SK-N-SH (cell line): ENCODE measurements at regions not wholly inside any gene's neighbourhood (a gene's known extent, or its start where the extent isn't known, plus 50 kb on each side); places are given as distances from the start of the nearest gene placed in this dataset.

ENCODE experiments used
- CTCF ChIA-PET: fragments of 300-600, 350-600 bp; formaldehyde crosslinking; extraction: SDS; loops from one replicate; lab custom pipeline; 2021; lab: Yijun Ruan, JAX
- POLR2A ChIA-PET: fragments of 350-600 bp; sonication (Branson Sonifier 250); formaldehyde crosslinking; extraction: SDS; loops from one replicate; lab custom pipeline; 2020; ENCODE audit warnings: antibody characterized with exemption, inconsistent platforms; lab: Yijun Ruan, JAX
- DNase-seq: peaks from one replicate; pipeline ENCODE4 v3.0.0; 2012
- H2AFZ ChIP-seq: fragments of 200-600 bp; sonication (generic); 2 replicates; pipeline ENCODE4 v1.8.1; 2016; ENCODE audit warnings: antibody characterized with exemption, mild to moderate bottlenecking, low read depth
- H3F3A ChIP-seq: fragments of 200-600 bp; sonication (generic); replicated peaks from 2 replicates; pipeline ENCODE3; 2016; ENCODE audit warnings: antibody characterized with exemption, mild to moderate bottlenecking; ENCODE audit not compliant: insufficient read depth
- H3K27ac ChIP-seq, 2 experiments: fragments of 200-500 bp in 1 of 2; fragments of 200-600 bp in 1 of 2; sonication (Bioruptor generic) in 1 of 2; sonication (generic), shearing (Covaris generic) in 1 of 2; 2 replicates each; pipeline versions ENCODE4 v1.5.1 to v1.6.1; 2014 to 2016; ENCODE audit warnings: low read depth in 2 of 2, inconsistent platforms in 1 of 2, low read length in 1 of 2, mild to moderate bottlenecking in 1 of 2, mixed read lengths in 1 of 2
- H3K27me3 ChIP-seq: fragments of 200-600 bp; sonication (generic), shearing (Covaris generic); 2 replicates; pipeline ENCODE4 v1.6.1; 2016; ENCODE audit warnings: mixed run types; ENCODE audit not compliant: insufficient read depth
- H3K36me3 ChIP-seq, 2 experiments: fragments of 200-500 bp in 1 of 2; fragments of 200-600 bp in 1 of 2; sonication (Bioruptor generic) in 1 of 2; sonication (generic) in 1 of 2; replicated peaks in 1 of 2; 2 replicates each; pipeline versions ENCODE3 to v1.5.1; 2014 to 2016; ENCODE audit warnings: low read length in 1 of 2, mild to moderate bottlenecking in 1 of 2; ENCODE audit not compliant: insufficient read depth in 2 of 2, control insufficient read depth in 1 of 2
- H3K4me1 ChIP-seq, 2 experiments: fragments of 200-500 bp in 1 of 2; fragments of 200-600 bp in 1 of 2; sonication (Bioruptor generic) in 1 of 2; sonication (generic), shearing (Covaris generic) in 1 of 2; 2 replicates each; pipeline versions ENCODE4 v1.5.1 to v1.6.1; 2014 to 2016; ENCODE audit warnings: low read depth in 1 of 2, low read length in 1 of 2, mixed run types in 1 of 2; ENCODE audit not compliant: insufficient read depth in 2 of 2, control insufficient read depth in 1 of 2
- H3K4me2 ChIP-seq: fragments of 200-600 bp; sonication (generic), shearing (Covaris generic); 2 replicates; pipeline ENCODE4 v1.6.1; 2017; ENCODE audit warnings: mixed run types
- H3K4me3 ChIP-seq, 2 experiments: fragments of 200-500 bp in 1 of 2; fragments of 200-600 bp in 1 of 2; sonication (Bioruptor generic) in 1 of 2; sonication (generic), shearing (Covaris generic) in 1 of 2; 2 replicates each; pipeline versions ENCODE4 v1.5.1 to v1.8.1; 2014 to 2016; ENCODE audit warnings: low read depth in 2 of 2, inconsistent platforms in 1 of 2, low read length in 1 of 2, mild to moderate bottlenecking in 1 of 2, mixed read lengths in 1 of 2, moderate library complexity in 1 of 2
- H3K79me2 ChIP-seq: fragments of 200-600 bp; sonication (generic); 2 replicates; pipeline ENCODE4 v1.8.1; 2017; ENCODE audit warnings: mild to moderate bottlenecking; ENCODE audit not compliant: insufficient read depth
- H3K9ac ChIP-seq: fragments of 200-600 bp; sonication (generic); 2 replicates; pipeline ENCODE4 v1.6.1; 2017; ENCODE audit warnings: mixed run types
- H3K9me2 ChIP-seq: fragments of 200-600 bp; sonication (generic); 2 replicates; pipeline ENCODE4 v1.6.1; 2017; ENCODE audit warnings: mixed run types
- H3K9me3 ChIP-seq: fragments of 200-600 bp; sonication (generic); 2 replicates; pipeline ENCODE4 v1.6.1; 2017; ENCODE audit warnings: mixed run types, mild to moderate bottlenecking, moderate library complexity
- H4K20me1 ChIP-seq: fragments of 200-600 bp; sonication (generic); 2 replicates; pipeline ENCODE4 v1.6.1; 2017; ENCODE audit warnings: mild to moderate bottlenecking, mixed run types; ENCODE audit not compliant: insufficient read depth
- CHD2 ChIP-seq: fragments of 150-350 bp; IDR thresholded peaks from 2 replicates; pipeline ENCODE4 v1.6.1; 2018; ENCODE audit warnings: low read length; ENCODE audit not compliant: partially characterized antibody
- ELF1 ChIP-seq: IDR thresholded peaks from 2 replicates; pipeline ENCODE4 v1.4.0; 2012
- EP300 ChIP-seq, 2 experiments: IDR thresholded peaks; 2 replicates each; pipeline versions ENCODE4 v1.4.0 to v1.6.1; 2012; ENCODE audit warnings: borderline replicate concordance in 1 of 2, low read depth in 1 of 2, low read length in 1 of 2
- EZH2phosphoT487 ChIP-seq: fragments of 200-600 bp; sonication (generic); IDR thresholded peaks from 2 replicates; pipeline ENCODE4 v1.6.1; 2017; ENCODE audit warnings: low read depth, mixed run types, mild to moderate bottlenecking, antibody characterized with exemption, moderate library complexity, borderline replicate concordance
- FOXJ3 ChIP-seq: sonication (generic); formaldehyde crosslinking; IDR thresholded peaks from 2 replicates; pipeline ENCODE4 v1.5.1; 2020; ENCODE audit warnings: mild to moderate bottlenecking, missing genetic modification reagents
- FOXM1 ChIP-seq: IDR thresholded peaks from 2 replicates; pipeline ENCODE4 v1.4.0; 2012; ENCODE audit warnings: low read depth, mild to moderate bottlenecking
- GABPA ChIP-seq: IDR thresholded peaks from 2 replicates; pipeline ENCODE4 v1.4.0; 2012; ENCODE audit warnings: low read depth, mild to moderate bottlenecking
- GATA2 ChIP-seq: sonication (generic); formaldehyde crosslinking; IDR thresholded peaks from 2 replicates; pipeline ENCODE4 v1.5.0; 2020; ENCODE audit warnings: mild to moderate bottlenecking, missing genetic modification reagents
- JUND ChIP-seq: IDR thresholded peaks from 2 replicates; pipeline ENCODE4 v1.4.0; 2012
- MEF2A ChIP-seq: IDR thresholded peaks from 2 replicates; pipeline ENCODE4 v1.4.0; 2012; ENCODE audit warnings: low read depth, borderline replicate concordance
- PBX3 ChIP-seq: IDR thresholded peaks from 2 replicates; pipeline ENCODE4; 2012
- POLR2AphosphoS5 ChIP-seq: IDR thresholded peaks from 2 replicates; pipeline ENCODE4 v1.6.1; 2012; ENCODE audit warnings: low read depth, low read length
- RCOR1 ChIP-seq: fragments of 150-350 bp; IDR thresholded peaks from 2 replicates; pipeline ENCODE4 v1.6.1; 2017; ENCODE audit warnings: antibody characterized with exemption, low read length
- REST ChIP-seq: IDR thresholded peaks from 2 replicates; pipeline ENCODE4 v1.6.1; 2012; ENCODE audit warnings: mild to moderate bottlenecking, low read depth, low read length, moderate library complexity
- RXRA ChIP-seq: IDR thresholded peaks from 2 replicates; pipeline ENCODE4 v1.4.0; 2012; ENCODE audit warnings: low read depth, mild to moderate bottlenecking, borderline replicate concordance
- TCF12 ChIP-seq: IDR thresholded peaks from 2 replicates; pipeline ENCODE4 v1.4.0; 2012
- TEAD4 ChIP-seq: IDR thresholded peaks from 2 replicates; pipeline ENCODE4 v1.4.0; 2012; ENCODE audit warnings: mild to moderate bottlenecking, borderline replicate concordance; ENCODE audit not compliant: insufficient read depth
- USF1 ChIP-seq: IDR thresholded peaks from 2 replicates; pipeline ENCODE4 v1.4.0; 2012; ENCODE audit warnings: low read depth, borderline replicate concordance
- YY1 ChIP-seq: IDR thresholded peaks from 2 replicates; pipeline ENCODE4 v1.4.0; 2012; ENCODE audit warnings: low read depth, mild to moderate bottlenecking
- ZBTB33 ChIP-seq: IDR thresholded peaks from 2 replicates; pipeline ENCODE4 v1.4.0; 2012; ENCODE audit warnings: low read depth, borderline replicate concordance
- WGBS: methylation state at CpG from one replicate; pipeline ENCODE4 v1.1.6; 2017; ENCODE audit warnings: low lambda C conversion rate; 5-methylcytosine and 5-hydroxymethylcytosine counted together

- H3K9ac ChIP-seq, result no peak overlapping the region
- POLR2A ChIA-PET, result no interaction called here
Measured at GRCh38 chr9:111263116-111263515, 66.9 kb downstream of the OR2K2 start.

GRCh38 chr9:111258875-111259271 lies 71.2 kb downstream of the OR2K2 start:
- H4K20me1 ChIP-seq, result no peaks in the 10 kb centered on the region
- no peak overlapping the region for H2AFZ ChIP-seq
- DNase-seq, result no peak
- H3K4me2 ChIP-seq, result no peak overlapping the region
- no peak overlapping the region for H3K4me3 ChIP-seq
- no peak overlapping the region for H3K9ac ChIP-seq
- H3K9me3 ChIP-seq, result no peaks in the 10 kb centered on the region; the same call in 1 of the 2 replicates
- 60% methylated on average over 1 of the region's 1 CpG for WGBS
- no peaks in the 10 kb centered on the region for H3K79me2 ChIP-seq
- ChIA-PET POLR2A (no interaction called here), CTCF (interaction anchor here (1.1 kb wide), 1 partner anchor 9 kb away, joined by 3 read pairs; no protein-coding TSS in a partner anchor)
- H3K27ac ChIP-seq, result no peak overlapping the region
- no peaks in the 10 kb centered on the region for H3K27me3 ChIP-seq
- no peaks in the 10 kb centered on the region for H3F3A ChIP-seq
- H3K9me2 ChIP-seq, result no peaks in the 10 kb centered on the region
- no peaks in the 10 kb centered on the region for H3K4me1 ChIP-seq
- no peaks in the 10 kb centered on the region for H3K36me3 ChIP-seq
- TF ChIP-seq POLR2AphosphoS5, result no peak
- no peak for TF ChIP-seq CHD2
- TF ChIP-seq EZH2phosphoT487, result no peak
- TF ChIP-seq TEAD4, result no peak
- no peak for TF ChIP-seq ELF1
- no peak for TF ChIP-seq RCOR1
- TF ChIP-seq EP300 (IDR thresholded peaks at IDR 0.05; ENCODE audit: borderline replicate concordance in 1 of 2, low read depth in 1 of 2, low read length in 1 of 2), result no peak
- no peak for TF ChIP-seq PBX3
- no peak for TF ChIP-seq ZBTB33
- no peak for TF ChIP-seq USF1
- TF ChIP-seq FOXJ3, result no peak
- no peak for TF ChIP-seq YY1
- TF ChIP-seq RXRA, result no peak

More at GRCh38 chr9:111263116-111263515, 66.9 kb downstream of the OR2K2 start:
- Histone ChIP-seq H3K9me2 (no peaks in the 10 kb centered on the region), H3K79me2 (no peaks in the 10 kb centered on the region), H3K4me2 (no peak overlapping the region), H3K36me3 (no peaks in the 10 kb centered on the region), H4K20me1 (no peaks in the 10 kb centered on the region), H3F3A (no peaks in the 10 kb centered on the region), H3K4me1 (no peaks in the 10 kb centered on the region), H3K9me3 (no peaks in the 10 kb centered on the region; the same call in 1 of the 2 replicates), H3K27ac (no peak overlapping the region), H3K27me3 (no peaks in the 10 kb centered on the region), H3K4me3 (no peak overlapping the region), H2AFZ (no peak overlapping the region)
- WGBS, result 75% methylated on average over 7 of the region's 7 CpGs
- TF ChIP-seq TCF12 (no peak), FOXM1 (no peak), MEF2A (no peak), TEAD4 (no peak), GABPA (no peak), RXRA (no peak), GATA2 (CRISPR knock-in tag) (no peak), JUND (no peak), REST (no peak), EP300 (IDR thresholded peaks at IDR 0.05; ENCODE audit: borderline replicate concordance in 1 of 2, low read depth in 1 of 2, low read length in 1 of 2) (no peak)
- DNase-seq, result no peak
- CTCF ChIA-PET, result no interaction called here
